ENCODE measurements at regions not wholly inside any gene's neighbourhood (a gene's known extent, or its start where the extent isn't known, plus 50 kb on each side); places are given as distances from the start of the nearest gene placed in this dataset.

- Histone ChIP-seq H3K27ac (ENCODE audit: low read depth, low read length) (no peak overlapping the region), H4K20me1 (ENCODE audit: control insufficient read depth, insufficient read depth, low read depth, low read length) (no peaks in the 10 kb centered on the region)
- TF ChIP-seq CTCF (IDR thresholded peaks at IDR 0.05; ENCODE audit: low read depth, low read length, poor library complexity, severe bottlenecking) (no peak), EZH2phosphoT487 (IDR thresholded peaks at IDR 0.05; ENCODE audit: borderline replicate concordance, low read length) (no peak)
Observed at GRCh38 chr5:36371366-36371765, 69.7 kb upstream of the RANBP3L start.

GRCh38 chr5:36373527-36374086 is 71.9 kb upstream of the RANBP3L start:
- Histone ChIP-seq H3K27ac (ENCODE audit: low read depth, low read length) (no peak overlapping the region), H3K9me3 (ENCODE audit: control insufficient read depth, insufficient read depth, low read length) (no peaks in the 10 kb centered on the region), H3K4me1 (ENCODE audit: control insufficient read depth, low read length) (peaks cover 12% of the 10 kb centered on the region), H3K4me3 (ENCODE audit: low read length) (no peak overlapping the region), H3K79me2 (ENCODE audit: control insufficient read depth, low read length) (no peaks in the 10 kb centered on the region), H3K27me3 (ENCODE audit: control insufficient read depth, low read length) (no peaks in the 10 kb centered on the region), H4K20me1 (ENCODE audit: control insufficient read depth, insufficient read depth, low read depth, low read length) (no peaks in the 10 kb centered on the region), H3K9me2 (replicated peaks; ENCODE audit: control insufficient read depth, low read length) (no peaks in the 10 kb centered on the region), H3F3A (ENCODE audit: control insufficient read depth, insufficient read depth) (no peaks in the 10 kb centered on the region), H3K36me3 (ENCODE audit: control insufficient read depth, low read length) (no peaks in the 10 kb centered on the region), H3K4me2 (ENCODE audit: low read length) (no peak overlapping the region)
- TF ChIP-seq EZH2phosphoT487 (IDR thresholded peaks at IDR 0.05; ENCODE audit: borderline replicate concordance, low read length) = no peak
- TF ChIP-seq CTCF (IDR thresholded peaks at IDR 0.05; ENCODE audit: low read depth, low read length, poor library complexity, severe bottlenecking) = no peak

More at GRCh38 chr5:36371366-36371765, 69.7 kb upstream of the RANBP3L start:
- no peaks in the 10 kb centered on the region for H3F3A ChIP-seq (ENCODE audit: control insufficient read depth, insufficient read depth)
- no peaks in the 10 kb centered on the region for H3K79me2 ChIP-seq (ENCODE audit: control insufficient read depth, low read length)
- H3K27me3 ChIP-seq (ENCODE audit: control insufficient read depth, low read length) = no peaks in the 10 kb centered on the region
- no peak overlapping the region for H3K4me2 ChIP-seq (ENCODE audit: low read length)
- H3K4me3 ChIP-seq (ENCODE audit: low read length) = no peak overlapping the region
- H3K36me3 ChIP-seq (ENCODE audit: control insufficient read depth, low read length) = no peaks in the 10 kb centered on the region
- H3K4me1 ChIP-seq (ENCODE audit: control insufficient read depth, low read length) = peaks cover 16% of the 10 kb centered on the region
- H3K9me2 ChIP-seq (replicated peaks; ENCODE audit: control insufficient read depth, low read length) = no peaks in the 10 kb centered on the region
- H3K9me3 ChIP-seq (ENCODE audit: control insufficient read depth, insufficient read depth, low read length) = 0 out of 2 replicates have a peak, but pooled peaks cover 3% of the 10 kb centered on the region

- Histone ChIP-seq H3F3A (ENCODE audit: control insufficient read depth, insufficient read depth) (no peaks in the 10 kb centered on the region), H3K9me2 (replicated peaks; ENCODE audit: control insufficient read depth, low read length) (no peaks in the 10 kb centered on the region), H3K4me3 (ENCODE audit: low read length) (no peak overlapping the region), H3K9me3 (ENCODE audit: control insufficient read depth, insufficient read depth, low read length) (no peaks in the 10 kb centered on the region), H3K36me3 (ENCODE audit: control insufficient read depth, low read length) (no peaks in the 10 kb centered on the region), H3K79me2 (ENCODE audit: control insufficient read depth, low read length) (no peaks in the 10 kb centered on the region), H3K4me1 (ENCODE audit: control insufficient read depth, low read length) (peaks cover 12% of the 10 kb centered on the region), H3K27me3 (ENCODE audit: control insufficient read depth, low read length) (no peaks in the 10 kb centered on the region), H4K20me1 (ENCODE audit: control insufficient read depth, insufficient read depth, low read depth, low read length) (no peaks in the 10 kb centered on the region), H3K4me2 (ENCODE audit: low read length) (no peak overlapping the region), H3K27ac (ENCODE audit: low read depth, low read length) (no peak overlapping the region)
- TF ChIP-seq EZH2phosphoT487 (IDR thresholded peaks at IDR 0.05; ENCODE audit: borderline replicate concordance, low read length) (no peak), CTCF (IDR thresholded peaks at IDR 0.05; ENCODE audit: low read depth, low read length, poor library complexity, severe bottlenecking) (no peak)
Observed at GRCh38 chr5:36374266-36374862, 72.7 kb upstream of the RANBP3L start.

Measured in DOHH2 (cell line).